GM18868 (cell line): ENCODE measurements at regions not wholly inside any gene's neighbourhood (a gene's known extent, or its start where the extent isn't known, plus 50 kb on each side); places are given as distances from the start of the nearest gene placed in this dataset.
"Not testable (repeated sequence)": the region's sequence is repeated elsewhere in the genome, so short reads cannot be mapped to it uniquely, and the experiment has no call there.

Experiments used
- ATAC-seq: cut with Tn5 transposase; IDR thresholded peaks from one replicate; pipeline ENCODE4 v1.9.1; 2021; ENCODE audit warnings: mild to moderate bottlenecking, moderate library complexity; ENCODE audit not compliant: unreplicated experiment

- no peak for ATAC-seq
Observed at GRCh38 chr7:112668561-112668960, 121.6 kb downstream of the TMEM168 start.

DNA sequence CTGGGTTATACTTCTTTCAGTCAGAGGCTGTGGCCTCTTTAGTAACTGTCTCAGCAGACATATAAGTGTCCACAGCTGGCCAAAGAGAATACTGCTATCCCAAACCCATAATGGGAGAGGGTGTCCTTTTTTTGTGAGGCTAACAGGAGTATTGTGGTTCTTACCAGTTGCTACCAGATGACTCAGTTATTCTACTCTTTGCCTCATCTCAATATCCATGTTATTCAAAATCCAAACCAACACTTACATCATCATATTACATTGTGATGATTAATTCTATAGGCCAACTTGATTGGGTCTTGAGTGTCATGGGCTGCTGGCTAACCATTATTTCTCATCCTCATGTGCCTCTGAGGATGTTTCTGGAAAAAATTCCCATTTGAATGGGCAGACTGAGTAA, 120.9 kb downstream of the TMEM168 start:
- no peak for ATAC-seq

DNA sequence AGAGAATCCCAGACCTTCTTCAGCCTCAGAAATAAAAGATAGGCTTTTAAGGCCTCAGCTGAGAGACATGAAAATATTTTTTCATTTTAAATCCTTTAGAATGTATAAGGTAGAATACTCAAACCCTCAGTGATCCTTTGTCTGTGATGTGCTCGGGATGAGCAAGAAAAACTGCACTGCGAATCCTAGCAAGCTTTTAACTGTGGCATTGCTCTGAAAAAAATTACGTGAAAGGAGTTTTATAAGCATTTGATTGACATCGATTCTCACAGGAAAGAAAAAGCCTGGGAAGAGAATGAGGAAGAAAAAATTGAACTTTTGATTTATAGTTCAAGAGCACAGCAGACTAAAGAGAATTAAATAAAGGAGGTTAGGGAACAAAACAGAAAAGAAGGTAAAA, 120.0 kb downstream of the TMEM168 start:
- ATAC-seq, result no peak

DNA sequence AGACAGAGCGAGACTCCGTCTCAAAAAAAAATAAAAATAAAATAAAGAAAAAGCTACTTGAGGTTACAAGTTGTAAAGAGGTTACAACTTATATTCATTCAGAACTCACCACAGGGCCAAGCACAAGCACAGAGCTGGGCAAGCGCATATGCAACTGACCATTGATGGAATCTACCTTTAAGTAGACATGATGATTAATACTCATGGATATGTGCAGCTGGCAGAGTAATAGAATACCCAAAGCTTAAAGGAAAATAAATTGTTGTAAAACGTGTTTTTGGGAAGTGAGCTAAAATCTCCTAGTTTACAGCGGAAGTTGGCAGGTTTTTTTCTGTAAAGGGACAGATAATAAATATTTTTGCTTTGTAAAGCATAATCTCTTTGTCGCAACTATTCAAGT, 111.6 kb downstream of the TMEM168 start:
- ATAC-seq, result no peak

DNA sequence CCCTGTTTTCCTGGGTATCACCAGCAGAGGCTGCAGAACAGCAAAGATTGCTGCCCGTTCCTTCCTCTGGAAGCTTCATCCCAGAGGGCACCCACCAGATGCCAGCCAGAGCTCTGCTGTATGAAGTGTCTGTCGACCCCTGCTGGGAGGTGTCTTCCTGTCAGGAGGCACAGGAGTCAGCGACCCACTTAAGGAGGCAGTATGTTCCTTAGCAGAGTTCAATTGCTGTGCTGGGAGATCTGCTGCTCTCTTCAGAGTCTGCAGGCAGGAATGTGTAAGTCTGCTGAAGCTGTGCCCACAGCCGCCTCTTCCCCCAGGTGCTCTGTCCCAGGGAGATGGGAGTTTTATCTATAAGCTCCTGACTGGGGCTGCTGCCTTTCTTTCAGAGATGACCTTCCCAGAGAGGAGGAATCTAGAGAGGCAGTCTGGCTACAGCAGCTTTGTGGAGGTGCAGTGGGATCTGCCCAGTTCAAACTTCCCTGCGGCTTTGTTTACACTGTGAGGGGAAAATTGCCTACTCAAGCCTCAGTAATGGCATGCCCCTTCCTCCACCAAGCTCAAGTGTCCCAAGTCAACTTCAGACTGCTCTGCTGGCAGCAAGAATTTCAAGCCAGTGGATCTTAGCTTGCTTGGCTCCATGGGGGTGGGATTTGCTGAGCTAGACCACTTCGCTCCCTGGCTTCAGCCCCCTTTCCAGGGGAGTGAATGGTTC, 100.6 kb downstream of the TMEM168 start:
- ATAC-seq, result not testable (repeated sequence)

- no peak for ATAC-seq
Observed at GRCh38 chr7:112692333-112692732, 97.9 kb downstream of the TMEM168 start.

- not testable (repeated sequence) for ATAC-seq
Observed at GRCh38 chr7:112697211-112697610, 93.0 kb downstream of the TMEM168 start.

GRCh38 chr7:112699725-112700513, 90.3 kb downstream of the TMEM168 start:
- ATAC-seq, result no peak

- ATAC-seq, result no peak
Observed at GRCh38 chr7:112701456-112701855, 88.7 kb downstream of the TMEM168 start.

GRCh38 chr7:112707655-112708054, 82.5 kb downstream of the TMEM168 start:
- peak; percentile 77 for ATAC-seq

- ATAC-seq, result no peak
Observed at GRCh38 chr7:112708236-112708635, 82.0 kb downstream of the TMEM168 start.
